ENCODE measurements at regions not wholly inside any gene's neighbourhood (a gene's known extent, or its start where the extent isn't known, plus 50 kb on each side); places are given as distances from the start of the nearest gene placed in this dataset.

DNA sequence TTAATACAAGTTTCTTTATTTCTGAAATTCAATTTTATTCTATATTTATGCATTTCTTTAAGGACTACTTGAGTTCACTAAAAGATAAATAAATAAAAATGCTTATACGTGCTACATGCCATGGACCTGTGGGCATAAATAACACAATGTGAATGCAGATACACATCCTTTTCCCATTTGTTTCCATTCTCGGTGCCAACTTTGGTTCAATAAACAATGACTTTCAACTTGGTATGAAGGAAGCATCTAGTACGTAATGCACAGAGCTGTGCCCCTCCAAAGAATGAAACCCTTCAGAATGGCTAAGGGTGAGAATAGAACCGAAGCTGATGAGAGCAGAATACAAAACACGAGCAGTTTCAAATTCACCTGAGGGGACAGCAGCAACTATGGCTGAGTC is 409.3 kb downstream of the MTX2 start:
- no peak overlapping the region for H3K4me3 ChIP-seq (ENCODE audit: low read length)
- no peak for TF ChIP-seq ZNF274 (IDR thresholded peaks at IDR 0.05; ENCODE audit: low read depth, low read length)

DNA sequence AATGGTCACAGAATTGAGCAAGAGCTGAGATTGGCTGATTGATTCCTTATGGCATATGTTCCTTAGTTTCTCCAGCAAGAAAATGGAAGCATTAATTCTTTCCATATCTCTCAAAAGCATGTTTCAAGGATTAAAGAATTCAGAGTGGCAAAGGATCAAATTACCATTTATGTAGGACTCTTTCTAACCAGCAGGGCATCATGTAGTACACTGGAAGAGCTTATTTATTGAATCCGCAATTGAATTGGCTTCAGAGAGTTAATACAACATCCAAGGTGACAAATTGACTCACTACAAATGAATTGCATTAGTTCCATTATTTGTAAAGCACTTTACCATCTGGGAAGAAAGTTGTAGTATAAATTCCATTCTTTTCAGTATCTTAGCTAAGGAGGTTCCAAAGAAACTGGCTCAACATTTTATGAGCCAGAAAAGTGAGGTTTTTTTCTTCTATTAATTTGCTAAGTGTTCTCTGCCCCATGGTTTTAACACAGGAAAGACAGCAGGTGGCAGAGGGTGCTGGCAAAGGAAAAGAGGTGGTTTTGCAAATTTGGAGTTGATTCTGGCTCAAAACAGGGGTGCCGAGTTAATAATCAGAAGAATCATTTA is 409.9 kb downstream of the MTX2 start:
- no peak overlapping the region for H3K4me3 ChIP-seq (ENCODE audit: low read length)
- no peak for TF ChIP-seq ZNF274 (IDR thresholded peaks at IDR 0.05; ENCODE audit: low read depth, low read length)

DNA sequence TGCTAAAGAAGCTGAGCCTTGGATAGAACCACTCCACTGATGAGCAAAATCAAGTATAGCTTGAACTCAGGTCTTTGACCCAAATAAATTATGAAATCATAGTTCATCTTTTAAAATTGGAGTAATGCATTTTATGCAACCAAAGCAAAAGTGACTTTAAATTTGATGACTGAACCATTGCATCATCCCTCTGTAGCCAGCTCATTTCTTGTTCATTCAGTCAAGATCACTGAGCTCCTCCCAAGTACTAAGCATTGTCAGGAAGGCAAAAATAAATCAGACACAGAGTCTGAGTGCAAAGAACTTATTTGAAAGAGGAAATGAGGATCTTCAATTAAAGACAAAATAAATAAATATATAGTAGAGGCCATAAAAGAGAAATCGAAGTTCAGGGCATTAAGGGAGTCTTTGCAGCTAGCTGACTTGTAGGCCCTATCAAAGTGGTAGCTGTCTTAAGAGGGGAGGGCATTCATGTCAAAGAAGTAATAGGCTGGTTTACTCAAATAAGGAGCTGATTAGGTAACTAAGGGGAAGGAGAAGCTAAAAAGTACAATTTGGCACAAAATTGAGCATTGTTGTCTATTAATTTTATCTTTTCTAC is 411.8 kb downstream of the MTX2 start:
- TF ChIP-seq ZNF274 (IDR thresholded peaks at IDR 0.05; ENCODE audit: low read depth, low read length): no peak
- no peak overlapping the region for H3K4me3 ChIP-seq (ENCODE audit: low read length)

DNA sequence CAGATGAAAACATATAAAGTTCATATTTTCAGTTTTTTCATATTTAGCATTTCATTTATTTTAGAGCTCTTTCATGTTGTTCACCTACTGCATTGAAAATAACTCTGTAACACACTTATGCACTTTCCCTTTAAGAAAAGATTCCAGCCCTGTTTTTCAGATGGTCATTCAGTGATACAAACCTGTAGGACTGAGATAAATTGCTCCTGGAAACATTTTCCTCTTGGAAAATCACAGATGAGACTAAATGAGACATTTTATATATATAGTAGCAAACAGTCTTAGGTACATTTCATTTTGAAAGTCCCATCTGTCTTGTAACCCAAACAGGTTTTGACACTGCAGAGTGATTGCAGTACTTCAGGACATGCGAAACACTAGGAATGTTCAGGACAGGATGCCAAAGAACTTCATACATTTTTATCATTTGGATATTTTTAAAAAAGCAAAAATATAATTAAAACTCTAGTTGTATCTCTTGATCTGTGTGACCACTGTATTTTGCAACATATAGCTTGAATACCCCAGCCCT is 412.4 kb downstream of the MTX2 start:
- no peak overlapping the region for H3K4me3 ChIP-seq (ENCODE audit: low read length)
- TF ChIP-seq ZNF274 (IDR thresholded peaks at IDR 0.05; ENCODE audit: low read depth, low read length): no peak

DNA sequence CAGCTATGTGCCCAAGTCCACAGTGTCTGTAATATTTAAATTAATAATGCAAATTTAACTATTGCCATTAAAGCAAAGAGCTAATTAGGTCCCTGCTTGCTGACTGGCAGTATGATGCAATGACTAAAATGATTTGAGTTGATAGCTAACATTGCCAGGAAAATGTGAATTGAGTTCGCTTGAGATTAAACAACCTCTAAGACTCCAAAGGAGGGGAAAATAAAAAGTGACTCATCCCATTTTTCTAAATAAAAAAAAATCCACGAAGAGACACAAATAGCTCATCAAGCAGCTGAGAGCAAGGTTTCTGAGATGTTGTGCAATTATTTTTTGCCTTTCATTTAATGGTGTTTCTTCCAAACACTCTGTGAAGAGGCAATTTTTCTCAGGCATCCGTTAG is 413.0 kb downstream of the MTX2 start:
- no peak for TF ChIP-seq ZNF274 (IDR thresholded peaks at IDR 0.05; ENCODE audit: low read depth, low read length)
- H3K4me3 ChIP-seq (ENCODE audit: low read length): no peak overlapping the region

DNA sequence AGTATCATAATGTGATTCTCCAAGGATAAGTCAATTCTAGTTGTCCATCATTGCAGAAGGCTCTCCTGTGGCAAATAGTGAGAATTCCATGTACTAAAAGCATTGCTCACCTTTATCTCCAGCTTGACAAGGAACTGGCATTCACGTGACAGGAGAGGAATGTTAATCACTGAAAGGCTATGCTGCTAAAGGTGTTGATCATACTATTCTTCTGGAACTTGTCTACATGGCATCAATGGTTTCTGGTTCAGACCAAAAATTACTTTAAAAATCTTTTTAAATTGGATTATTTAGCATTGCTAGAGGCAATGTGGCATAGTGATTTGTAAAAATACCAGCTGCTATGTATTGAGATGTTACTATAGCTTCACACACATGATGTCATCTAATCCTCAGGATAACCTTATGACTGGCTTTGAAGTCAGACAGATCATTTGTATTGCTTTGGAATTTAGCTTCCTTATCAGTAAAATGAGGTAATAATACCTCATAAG is 414.4 kb downstream of the MTX2 start:
- no peak overlapping the region for H3K4me3 ChIP-seq (ENCODE audit: low read length)

DNA sequence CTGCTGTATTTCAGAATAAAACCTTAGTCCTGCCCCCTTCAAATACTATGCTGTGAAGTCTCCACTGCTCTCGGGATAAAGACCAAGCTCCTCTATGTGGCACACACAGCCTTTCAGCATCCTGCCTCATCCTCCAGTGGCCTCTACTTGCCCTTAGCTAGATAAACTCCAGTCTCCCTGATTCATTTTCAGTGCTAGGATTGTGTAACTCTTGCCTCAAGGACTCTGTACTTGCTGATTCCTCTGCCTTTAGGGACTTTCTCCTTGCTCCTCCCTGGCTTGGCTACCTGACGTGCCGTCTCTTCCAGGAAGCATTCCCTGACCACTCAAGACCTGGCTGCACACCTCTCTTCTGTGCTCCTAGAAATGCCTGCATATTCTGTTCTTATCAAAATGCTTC is 416.7 kb downstream of the MTX2 start:
- no peak for TF ChIP-seq ZNF274 (IDR thresholded peaks at IDR 0.05; ENCODE audit: low read depth, low read length)
- H3K4me3 ChIP-seq (ENCODE audit: low read length): no peak overlapping the region

More for the DNA sequence above, 414.4 kb downstream of the MTX2 start:
- no peak for TF ChIP-seq ZNF274 (IDR thresholded peaks at IDR 0.05; ENCODE audit: low read depth, low read length)

DNA sequence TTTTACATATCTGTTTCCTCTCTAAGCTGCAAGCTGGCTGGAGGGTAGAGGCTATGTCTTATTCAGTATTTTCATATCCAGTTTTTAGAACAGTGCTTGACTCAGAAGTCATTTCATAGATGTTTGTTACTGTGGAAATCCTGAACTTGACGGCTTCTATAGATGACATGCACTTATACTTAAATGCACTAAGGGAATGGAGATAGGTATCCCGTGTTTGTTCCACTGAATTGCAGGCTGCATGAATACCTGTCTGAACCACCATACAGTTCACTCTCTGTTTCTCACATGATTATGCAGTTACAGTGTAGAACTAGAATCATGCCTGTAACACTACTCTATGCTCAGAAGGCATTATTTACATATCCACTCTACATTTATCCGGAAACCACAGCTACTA is 417.1 kb downstream of the MTX2 start:
- TF ChIP-seq ZNF274 (IDR thresholded peaks at IDR 0.05; ENCODE audit: low read depth, low read length): no peak
- no peak overlapping the region for H3K4me3 ChIP-seq (ENCODE audit: low read length)

DNA sequence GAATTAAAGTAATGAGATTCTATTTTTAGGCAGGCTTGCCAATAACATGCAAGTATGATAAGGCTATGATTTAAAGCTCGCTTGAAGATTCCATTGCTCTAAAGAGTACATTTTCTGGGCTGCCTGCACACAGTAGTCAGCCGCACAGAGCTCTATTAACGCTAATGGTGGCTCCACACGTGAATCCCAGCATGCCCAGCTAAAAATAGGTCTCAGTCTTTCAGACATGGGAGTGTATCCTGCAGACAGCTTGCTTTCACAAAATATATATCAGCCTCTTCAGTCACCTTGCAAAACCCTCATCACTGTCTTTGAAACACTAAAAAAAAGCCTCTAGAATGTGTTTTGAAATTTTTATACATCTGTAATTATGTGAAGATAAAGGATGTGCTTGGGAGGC is 418.1 kb downstream of the MTX2 start:
- TF ChIP-seq ZNF274 (IDR thresholded peaks at IDR 0.05; ENCODE audit: low read depth, low read length): no peak
- H3K4me3 ChIP-seq (ENCODE audit: low read length): no peak overlapping the region

DNA sequence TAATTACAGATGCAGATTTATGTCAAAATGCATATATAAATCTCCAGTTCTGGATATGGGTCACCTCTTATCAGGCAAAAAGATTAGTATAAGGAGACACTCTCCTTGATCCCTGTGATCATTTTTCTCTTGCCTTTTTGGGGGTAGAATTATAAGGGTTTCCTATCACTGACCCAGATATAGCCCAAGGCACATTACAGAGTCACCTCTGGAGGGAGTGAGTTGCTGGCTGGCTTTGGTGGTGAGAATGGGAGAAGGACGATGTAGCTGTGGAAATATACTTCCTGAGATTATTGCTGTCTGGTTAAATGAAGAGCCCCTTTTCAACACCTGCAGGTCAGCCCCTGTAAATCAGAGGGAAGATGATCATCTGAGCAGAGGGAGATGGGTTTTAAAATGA is 418.7 kb downstream of the MTX2 start:
- TF ChIP-seq ZNF274 (IDR thresholded peaks at IDR 0.05; ENCODE audit: low read depth, low read length): no peak
- no peak overlapping the region for H3K4me3 ChIP-seq (ENCODE audit: low read length)

DNA sequence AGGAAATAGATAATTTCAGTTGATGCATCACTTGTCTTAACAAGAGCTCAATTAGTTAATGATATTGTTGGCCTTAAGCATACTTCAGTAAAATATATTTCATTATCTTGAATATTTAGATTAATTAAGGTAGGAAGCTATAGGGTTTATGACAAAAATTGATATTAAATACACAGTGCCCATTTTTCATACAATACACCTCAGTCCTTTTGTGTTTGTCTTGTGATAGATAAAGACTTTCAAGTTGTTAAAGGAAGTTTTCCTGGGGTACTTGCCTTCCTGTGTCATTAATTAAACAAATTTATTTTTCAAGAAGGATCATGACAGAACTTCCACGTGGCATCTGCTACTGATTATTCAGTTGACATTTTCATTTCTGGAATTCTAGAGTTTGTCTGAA is 420.5 kb downstream of the MTX2 start:
- no peak for TF ChIP-seq ZNF274 (IDR thresholded peaks at IDR 0.05; ENCODE audit: low read depth, low read length)
- no peak overlapping the region for H3K4me3 ChIP-seq (ENCODE audit: low read length)

DNA sequence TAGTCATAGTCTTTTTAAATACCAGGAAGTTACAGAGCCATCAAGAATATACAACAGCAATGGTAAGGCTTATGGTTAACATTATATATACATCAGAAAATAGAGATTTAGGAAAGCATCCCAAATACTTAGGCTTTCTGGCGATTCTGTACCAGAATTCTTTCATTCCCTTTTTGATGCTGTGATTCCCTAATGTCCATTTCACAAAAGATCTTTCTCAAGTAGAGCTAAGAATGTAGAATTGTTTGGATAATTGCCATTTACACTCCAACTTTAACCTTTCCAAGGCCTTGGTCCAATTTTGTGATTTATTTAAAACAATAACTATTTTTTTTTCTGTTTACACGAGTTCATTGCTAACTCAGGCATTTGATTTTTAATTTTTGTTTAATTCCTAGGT is 422.2 kb downstream of the MTX2 start:
- H3K4me3 ChIP-seq (ENCODE audit: low read length): no peak overlapping the region
- TF ChIP-seq ZNF274 (IDR thresholded peaks at IDR 0.05; ENCODE audit: low read depth, low read length): no peak

DNA sequence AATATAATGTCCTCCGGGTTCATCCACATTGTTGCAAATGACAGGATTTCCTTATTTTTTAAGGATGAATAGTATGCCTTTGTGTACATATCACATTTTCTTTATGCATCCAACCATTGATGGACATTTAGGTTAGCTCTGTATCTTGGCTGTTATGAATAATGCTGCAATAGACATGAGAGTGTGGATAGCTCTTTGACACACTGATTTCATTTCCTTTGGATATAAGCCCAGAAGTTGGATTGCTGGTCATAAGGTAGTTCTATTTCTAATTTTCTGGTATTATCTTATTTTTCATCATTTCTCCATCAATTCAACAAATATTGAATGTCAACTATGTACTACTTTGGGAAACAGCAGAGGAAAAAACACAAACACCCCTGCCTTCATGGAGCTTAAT is 423.3 kb downstream of the MTX2 start:
- H3K4me3 ChIP-seq (ENCODE audit: low read length): no peak overlapping the region
- TF ChIP-seq ZNF274 (IDR thresholded peaks at IDR 0.05; ENCODE audit: low read depth, low read length): no peak

DNA sequence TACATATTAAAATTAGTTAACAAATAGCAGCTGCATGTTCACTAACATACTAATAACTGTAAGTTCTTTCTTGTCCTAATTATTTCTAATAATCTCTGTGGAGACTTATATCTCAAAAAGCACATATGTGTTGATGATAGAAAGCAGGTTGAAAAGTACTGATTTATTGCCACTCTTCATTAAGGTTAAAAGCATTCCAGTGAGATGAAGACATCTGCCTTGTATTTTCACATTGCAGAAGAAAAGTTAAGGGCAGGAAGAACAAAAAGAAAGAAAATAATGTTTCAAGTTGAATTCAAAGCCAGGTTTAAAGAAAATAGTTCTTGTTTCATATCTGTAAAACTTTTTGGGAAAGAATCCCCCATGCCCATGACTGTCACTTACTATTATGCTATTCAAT is 429.9 kb downstream of the MTX2 start:
- H3K4me3 ChIP-seq (ENCODE audit: low read length): no peak overlapping the region
- no peak for TF ChIP-seq ZNF274 (IDR thresholded peaks at IDR 0.05; ENCODE audit: low read depth, low read length)

DNA sequence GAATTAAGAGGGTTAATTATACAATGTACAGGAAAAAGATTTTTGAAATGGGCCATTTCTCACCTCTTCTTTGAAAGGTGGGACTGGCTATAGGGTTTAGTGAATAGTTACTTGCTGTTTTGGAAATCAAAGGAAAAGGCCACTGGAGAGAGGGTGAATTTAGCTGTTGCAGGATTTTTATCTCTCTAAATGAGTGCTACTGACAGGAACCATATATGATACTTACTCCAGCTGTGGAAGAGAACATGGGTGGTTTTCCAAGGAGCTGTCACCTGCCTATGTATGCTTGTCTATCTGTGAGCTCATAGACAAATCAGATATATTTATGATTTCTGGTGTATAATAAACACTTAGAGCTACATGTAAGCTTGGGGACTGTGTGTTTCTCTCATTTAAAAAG is 430.4 kb downstream of the MTX2 start:
- H3K4me3 ChIP-seq (ENCODE audit: low read length): no peak overlapping the region
- no peak for TF ChIP-seq ZNF274 (IDR thresholded peaks at IDR 0.05; ENCODE audit: low read depth, low read length)

Data from GM08714 (cell line).